ENCODE measurements at regions not wholly inside any gene's neighbourhood (a gene's known extent, or its start where the extent isn't known, plus 50 kb on each side); places are given as distances from the start of the nearest gene placed in this dataset.

DNA sequence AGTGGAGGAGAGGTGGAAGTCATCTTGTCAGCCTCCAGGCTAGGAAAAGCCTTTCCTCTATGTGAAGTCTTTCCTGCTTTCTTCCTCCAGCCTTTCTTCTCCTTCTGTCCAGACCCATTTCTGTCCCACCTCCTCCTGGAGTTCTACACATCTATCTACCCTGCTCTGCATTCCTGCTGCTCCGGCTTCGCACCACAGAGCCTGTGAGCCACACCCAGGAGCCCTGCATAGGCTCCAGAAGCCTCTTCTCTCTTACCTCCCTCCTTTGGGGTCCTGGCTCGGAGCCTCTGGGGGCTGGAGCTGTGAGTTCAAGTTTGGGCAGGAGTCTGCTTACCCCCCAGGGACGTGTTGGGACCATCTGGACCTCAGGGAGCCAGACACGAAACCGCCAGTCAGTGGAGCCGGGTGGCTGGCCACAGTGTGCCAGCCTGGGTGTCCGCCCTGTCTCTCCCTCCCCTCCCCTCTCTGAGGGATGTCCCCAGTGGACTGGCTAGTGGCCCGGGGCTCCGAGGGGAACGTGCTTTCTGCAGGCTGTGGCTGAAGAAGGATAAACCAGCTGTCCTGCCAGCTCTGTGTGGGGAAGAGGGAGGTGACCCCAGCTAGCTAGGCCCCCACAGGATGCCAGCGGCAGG lies 99.2 kb downstream of the VEGFA start:
- DNase-seq (ENCODE audit: low read depth), result no peak

DNA sequence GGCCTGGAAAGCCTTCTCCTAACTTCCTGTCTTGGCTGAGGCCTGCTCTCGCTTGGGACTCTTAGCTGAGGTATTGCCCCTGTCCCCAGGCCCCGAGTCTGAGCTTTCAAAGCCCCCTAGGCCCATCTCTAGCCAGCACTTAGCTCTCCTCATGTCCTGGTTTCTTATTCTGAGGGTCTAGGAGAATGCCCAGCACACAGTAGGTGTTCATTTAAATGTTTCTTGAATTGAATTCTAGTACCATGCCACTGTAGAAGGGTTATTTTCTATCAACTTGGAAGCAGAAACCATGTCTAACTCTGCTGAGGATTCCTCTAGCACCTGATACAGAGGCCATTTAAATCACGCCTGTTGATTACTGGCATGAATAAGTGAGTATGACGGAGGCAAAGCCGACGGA lies 98.5 kb downstream of the VEGFA start:
- no peak for DNase-seq (ENCODE audit: low read depth)

DNA sequence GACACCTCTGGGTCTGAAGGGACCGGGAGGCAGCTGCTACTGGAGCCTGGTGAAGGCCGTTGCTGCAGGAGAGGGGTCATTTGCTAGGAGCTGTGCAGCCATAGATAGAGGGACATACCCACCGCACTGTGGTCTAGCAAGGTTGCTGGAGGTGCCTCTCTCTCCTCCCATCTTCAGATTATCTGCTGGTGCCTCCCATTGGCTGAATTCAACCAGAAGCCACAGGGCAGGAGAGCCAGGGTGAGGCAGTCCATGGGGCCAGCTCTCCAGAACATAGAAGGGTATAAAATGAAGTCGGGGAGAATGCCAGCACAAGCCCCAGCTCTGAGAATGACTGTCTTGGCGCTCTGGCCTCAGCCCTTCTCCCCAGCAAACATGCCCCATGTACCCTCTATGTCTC lies 98.0 kb downstream of the VEGFA start:
- DNase-seq (ENCODE audit: low read depth), result no peak

DNA sequence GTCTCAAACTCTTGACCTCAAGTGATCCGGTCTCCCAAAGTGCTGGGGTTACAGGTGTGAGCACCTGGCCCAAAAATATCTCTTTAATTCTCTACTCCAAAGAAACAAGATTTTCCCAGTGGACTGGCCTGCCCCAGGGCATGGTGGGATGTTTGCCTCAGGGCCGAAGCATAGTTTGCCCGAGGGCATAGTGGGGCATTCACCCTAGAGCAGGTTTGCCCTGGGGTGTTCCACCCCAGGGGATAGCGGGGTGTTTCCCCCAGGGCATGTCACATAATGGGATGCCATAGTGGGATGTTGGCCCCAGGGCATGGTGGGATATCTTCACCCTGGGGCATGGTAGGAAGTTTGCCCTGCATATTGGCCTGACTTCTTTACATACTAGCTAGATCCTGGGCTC lies 97.2 kb downstream of the VEGFA start:
- DNase-seq (ENCODE audit: low read depth), result no peak

DNA sequence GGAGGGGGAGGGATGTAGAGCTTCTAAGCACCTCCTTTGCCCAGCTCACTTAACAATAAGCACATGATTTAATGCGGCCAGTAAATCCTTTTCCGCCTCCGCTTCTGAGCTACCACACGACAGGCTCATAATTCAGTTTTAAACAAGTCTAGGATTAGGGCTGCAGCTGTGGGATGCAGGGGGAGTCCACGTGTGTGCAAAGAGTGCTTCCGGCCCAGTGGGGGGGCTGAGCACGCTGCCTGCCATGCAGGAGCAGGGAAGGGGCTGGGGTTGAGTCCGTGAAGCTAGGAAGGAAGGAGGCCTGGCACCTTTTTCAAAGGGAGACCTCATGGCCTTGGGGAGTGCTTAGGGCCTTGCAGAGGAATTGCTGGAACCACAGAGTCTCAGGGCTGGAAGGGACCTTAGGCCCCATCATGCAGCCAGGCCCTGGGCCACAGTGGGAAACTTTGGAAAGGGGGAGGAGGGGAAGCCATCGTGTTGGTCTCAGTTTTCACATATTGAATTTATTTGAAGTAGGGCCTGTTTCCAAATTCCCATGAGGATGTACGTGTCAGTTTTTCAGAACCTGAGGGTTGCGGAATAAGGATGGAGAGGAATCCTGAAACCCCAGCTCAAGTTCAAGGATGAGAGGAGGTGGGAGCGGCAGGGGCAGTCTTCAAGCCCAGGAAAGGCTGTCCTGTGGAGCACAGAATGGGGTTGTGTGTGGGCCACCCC lies 96.1 kb downstream of the VEGFA start:
- DNase-seq (ENCODE audit: low read depth), result no peak

DNA sequence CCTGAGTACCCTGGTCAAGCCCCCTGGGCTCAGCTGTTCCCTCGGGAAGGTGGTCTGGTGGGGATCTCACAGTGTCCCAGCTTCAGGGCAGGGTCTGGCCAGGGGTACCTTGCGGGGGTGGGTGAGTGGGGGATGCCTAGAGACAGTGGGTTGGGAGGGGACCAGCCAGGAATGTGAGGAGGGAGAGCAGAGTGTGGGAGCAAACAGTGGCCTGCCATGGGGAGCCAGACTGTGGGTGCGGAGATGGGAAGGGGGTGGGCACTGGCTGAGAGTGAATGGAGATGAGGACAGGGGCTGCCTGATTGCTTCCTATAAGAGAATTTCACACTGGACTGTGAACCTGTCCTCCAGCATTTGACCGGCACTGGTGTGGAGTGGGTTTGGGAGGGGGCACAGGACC lies 95.1 kb downstream of the VEGFA start:
- no peak for DNase-seq (ENCODE audit: low read depth)

DNA sequence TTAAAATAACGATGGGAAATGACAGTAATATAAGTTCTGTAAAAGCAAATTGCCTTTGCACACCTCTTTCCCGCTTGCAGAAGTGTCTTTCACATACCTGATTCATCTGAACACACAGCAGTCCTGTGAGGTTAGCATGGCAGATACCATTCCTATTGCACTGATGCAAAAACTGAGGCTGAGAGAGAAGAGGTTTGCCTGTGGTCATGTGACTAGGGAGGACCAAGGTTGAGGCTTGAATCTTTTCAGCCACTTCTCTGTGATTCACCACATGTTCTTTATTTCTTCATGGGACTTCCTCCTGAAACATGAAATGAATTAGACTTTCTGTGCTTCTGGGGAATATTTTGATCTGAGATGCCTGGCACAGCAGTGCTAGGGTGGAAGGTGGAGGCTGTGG lies 92.9 kb downstream of the VEGFA start:
- DNase-seq (ENCODE audit: low read depth), result no peak

DNA sequence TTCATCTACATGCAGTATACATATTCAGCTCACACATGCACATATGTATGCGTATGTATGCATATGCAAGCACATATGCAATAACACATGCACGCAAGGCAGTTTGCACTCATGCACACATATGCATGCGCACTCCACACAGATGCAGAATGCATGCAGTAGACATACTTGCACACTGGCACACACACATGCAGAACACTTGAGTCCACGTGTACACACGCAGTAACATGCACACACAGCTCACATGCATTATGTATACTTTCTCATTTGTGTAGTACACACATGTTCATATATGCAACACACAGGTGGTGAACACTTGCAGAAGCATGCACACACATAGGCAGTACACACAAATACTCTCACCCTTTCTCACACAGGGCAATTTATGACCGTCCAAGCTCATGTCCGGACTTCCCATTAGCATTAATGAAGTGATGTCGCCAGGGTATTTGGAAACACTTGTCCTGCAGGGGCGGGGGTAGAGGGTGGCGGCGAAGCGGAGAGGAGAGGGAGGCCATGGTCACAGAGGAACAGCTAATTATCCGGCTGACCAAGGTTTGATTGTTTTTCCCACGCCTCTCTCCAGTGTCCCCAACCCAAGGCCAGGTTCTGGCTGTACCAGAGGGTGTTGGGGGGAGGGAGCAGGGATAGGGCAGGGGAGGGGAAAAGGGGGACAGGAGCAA lies 91.3 kb downstream of the VEGFA start:
- no peak for DNase-seq (ENCODE audit: low read depth)

DNA sequence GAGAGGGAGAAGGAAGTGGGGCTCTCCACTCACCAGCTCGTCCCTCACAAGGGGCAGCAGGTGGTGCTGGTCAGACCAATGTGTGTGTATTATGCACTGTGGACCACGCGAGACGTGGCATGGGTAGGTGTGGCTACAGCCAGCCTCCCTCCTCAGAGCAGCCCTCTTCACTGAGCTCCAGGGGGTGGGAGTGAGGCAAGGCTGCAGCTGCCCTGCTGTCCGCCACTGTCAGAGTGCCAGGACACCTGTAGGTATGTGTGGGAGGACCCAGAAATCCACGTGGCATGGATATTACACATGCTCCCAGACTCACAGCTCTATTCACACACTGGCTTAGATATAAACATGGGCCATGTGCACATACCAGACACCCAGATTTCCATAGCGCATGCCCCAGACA lies 90.3 kb downstream of the VEGFA start:
- no peak for DNase-seq (ENCODE audit: low read depth)

DNA sequence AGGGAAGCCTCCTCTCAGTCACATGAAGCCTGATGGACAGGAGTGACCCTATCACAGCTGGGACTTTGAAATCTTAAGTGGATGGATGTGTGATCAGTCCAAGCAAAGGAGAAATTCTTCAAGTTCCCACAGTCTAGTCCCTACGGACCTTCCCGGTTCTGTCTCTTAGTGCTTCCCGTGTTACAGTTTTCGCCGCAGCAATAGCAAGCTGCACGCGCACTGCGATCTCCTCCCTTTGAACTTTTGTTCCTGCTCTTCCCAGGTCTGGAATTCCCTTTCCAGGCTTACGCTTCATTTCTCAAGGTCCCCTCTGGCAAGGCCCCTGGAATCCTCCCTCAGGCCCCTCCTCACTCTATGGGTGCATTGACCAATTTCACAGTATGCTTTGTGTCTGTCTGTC lies 89.2 kb downstream of the VEGFA start:
- DNase-seq (ENCODE audit: low read depth), result no peak

DNA sequence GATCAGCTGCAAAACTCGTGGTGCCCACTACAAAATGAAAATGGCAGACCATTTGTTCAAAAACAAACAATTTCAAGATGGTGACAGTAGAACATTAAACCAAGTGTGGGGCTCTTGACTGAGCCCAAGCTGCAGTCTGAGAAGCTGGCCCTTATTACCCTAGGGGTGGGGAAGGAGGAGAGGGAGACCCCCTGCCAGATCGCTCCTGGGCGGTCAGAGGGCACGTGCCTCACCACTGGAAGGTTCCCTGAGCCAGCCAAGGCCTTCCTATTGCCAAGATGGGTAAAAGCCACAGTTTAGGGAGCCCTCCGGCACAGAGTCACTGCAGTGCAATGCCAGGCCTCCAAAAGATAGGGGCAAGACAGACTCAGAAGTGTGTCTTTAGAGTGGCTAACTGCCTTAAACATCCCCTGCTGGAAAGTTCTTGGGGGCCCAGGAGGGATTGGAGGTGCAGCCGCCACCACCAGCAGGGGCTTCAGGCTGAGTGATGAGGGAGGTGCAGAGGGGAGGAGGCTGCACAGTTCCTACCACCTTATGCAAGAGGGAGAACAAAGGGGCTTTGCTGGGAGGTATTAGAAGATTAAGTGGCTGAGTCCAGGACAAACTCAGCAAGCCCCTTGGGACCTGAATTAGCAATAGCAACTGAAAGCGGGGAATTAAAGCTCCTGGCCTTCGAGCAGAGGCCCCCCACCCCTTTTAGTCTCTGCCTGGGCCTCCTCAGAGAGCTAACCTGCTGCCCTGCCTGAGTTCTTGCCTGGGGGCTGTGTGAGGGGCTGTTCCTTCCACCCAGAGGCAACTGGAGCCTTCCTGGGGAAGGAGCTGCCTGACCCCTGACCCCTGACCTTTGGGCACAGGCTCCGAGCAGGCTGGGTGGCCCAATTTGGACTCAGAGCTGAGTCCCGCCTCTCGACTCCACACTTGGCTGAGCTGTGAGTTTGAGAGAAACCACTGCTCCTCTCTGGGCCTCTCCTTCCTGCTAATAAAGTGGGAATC lies 88.4 kb downstream of the VEGFA start:
- DNase-seq (ENCODE audit: low read depth), result no peak

DNA sequence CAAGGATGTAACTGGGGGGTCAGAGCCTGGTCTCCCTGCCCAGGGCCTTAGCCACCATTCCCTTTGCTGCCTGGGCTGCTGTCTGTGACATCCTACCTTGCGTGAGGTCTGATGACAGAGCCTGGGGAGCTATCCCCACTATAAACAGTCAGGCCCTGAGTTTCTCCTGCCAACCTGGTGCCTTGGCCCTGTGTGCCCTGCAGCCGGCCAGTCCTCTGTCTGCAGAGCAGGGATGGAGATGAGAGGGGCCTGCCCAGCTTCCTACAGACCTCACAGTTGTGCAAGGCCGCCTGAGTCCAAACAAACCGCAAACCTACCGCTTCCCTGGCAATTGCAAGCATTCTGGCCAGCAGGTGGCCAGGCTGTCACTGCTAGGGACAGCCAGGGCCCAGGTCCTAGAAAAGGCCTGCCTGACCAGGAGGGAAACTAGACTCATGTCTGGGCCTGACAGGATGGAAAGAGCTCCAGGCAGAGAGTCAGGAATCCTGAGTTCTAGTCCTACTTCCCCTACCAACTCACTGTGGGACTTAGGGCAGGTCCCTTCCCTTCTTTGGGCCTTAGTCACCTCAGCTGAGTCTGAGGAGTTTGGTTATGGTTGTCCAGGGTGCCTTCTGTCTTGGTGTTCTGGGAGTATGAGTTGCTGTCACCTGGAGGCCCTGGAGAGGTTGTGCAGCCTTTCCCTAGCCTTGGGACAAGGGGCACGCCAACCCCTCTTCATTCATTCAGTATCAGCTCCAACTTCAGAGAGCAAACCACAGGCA lies 86.2 kb downstream of the VEGFA start:
- DNase-seq (ENCODE audit: low read depth), result no peak

DNA sequence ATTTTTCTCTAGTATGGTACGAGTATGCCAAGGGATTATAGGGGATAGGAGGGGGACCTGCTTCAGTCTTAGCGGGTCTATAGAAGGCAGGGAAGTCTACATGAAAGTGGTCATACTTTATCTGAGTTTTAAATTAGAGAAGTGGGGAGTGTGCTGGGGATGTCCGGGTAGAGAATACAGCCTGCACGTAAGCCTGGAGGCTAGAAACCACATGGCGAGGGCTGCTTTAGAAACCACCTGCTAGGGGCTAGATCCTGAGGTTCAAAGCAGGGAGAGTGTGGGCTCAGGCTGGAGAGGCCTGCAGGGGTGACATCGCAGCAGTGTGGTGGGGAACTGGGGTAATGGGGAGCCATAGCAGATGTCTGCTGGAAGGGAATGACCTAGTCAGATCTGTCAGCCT lies 85.2 kb downstream of the VEGFA start:
- no peak for DNase-seq (ENCODE audit: low read depth)

DNA sequence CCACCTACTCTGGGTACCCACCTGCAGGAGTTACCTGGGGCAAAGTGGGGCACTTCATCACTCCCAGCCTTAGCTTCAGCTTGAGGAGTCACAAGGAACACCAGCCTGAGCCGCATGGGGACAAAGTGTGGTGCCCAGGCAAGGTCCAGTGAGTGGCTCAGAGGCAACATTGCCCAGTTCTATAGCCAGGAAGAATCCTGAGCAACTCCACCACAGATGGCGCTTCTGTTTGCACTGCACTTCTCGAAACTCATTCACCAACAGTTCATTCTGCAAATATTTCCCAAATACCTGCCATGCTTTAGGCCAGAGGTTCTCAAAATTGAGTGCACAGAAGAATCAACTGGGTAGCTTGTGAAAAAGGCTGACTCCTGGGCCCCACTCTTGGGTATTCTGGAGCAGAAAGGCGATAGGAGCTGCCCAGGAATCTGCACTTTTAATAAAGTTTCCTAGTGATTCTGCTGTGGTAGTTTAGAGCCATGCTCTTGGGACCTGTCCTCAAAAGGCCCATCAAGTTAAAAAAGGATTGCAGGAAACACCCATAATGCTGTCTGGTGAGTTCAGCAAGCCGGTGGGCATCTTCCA lies 83.1 kb downstream of the VEGFA start:
- DNase-seq (ENCODE audit: low read depth), result no peak

DNA sequence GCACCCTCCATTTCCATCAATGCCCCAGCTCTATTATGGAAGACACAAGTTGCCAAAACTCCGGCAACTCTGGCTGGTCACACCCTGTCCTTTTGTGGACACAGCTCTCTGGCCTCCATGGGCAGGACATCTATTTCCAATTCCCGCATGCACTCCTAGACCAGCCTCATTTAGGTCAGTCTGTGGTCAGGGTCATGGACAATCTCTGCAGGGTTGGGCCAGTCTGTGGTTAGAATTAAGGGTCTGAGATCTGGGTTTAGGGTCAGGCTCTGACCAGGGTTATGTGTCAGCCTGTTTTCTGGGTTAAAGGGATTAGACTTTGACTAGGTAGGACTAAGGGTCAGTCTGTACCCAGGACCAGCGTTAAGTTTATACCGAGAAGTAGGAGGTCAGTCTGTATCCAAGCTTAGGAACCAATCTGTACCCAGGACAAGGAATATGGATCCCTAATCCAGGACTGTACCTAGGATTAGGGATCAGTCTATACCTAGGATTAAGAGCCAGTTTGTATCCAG lies 82.4 kb downstream of the VEGFA start:
- no peak for DNase-seq (ENCODE audit: low read depth)

DNA sequence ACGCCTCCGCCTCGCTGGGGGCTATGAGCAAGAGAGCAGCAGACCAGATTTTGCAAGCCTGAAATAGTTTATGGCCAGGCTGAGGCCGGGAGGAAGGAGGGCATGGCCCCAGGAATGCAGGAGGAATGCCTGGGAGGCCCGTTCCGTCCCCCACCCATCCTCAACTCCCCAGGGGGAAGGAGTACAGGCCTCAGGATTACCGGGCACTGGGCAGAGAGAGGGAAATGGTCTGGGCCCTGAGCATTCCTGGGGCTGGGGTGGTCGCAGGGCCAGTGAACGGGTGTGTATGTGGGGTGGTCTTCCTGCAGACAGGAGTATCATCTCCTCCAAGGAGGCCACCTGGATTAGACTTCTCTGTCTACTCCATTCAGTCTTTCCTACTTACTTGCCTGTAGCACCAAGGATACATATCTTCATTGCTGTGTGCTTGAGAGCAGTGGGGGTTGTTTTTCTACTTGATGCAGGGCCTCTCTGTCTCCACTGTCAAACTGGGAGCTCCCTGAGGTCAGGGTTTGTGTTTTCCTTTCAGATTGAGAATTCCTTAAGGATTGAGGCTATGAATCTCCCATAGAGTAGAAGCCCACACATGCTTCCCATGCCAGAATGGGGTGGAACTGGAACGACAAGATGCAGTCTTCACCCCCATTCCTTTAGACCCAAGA lies 81.3 kb downstream of the VEGFA start:
- no peak for DNase-seq (ENCODE audit: low read depth)

DNA sequence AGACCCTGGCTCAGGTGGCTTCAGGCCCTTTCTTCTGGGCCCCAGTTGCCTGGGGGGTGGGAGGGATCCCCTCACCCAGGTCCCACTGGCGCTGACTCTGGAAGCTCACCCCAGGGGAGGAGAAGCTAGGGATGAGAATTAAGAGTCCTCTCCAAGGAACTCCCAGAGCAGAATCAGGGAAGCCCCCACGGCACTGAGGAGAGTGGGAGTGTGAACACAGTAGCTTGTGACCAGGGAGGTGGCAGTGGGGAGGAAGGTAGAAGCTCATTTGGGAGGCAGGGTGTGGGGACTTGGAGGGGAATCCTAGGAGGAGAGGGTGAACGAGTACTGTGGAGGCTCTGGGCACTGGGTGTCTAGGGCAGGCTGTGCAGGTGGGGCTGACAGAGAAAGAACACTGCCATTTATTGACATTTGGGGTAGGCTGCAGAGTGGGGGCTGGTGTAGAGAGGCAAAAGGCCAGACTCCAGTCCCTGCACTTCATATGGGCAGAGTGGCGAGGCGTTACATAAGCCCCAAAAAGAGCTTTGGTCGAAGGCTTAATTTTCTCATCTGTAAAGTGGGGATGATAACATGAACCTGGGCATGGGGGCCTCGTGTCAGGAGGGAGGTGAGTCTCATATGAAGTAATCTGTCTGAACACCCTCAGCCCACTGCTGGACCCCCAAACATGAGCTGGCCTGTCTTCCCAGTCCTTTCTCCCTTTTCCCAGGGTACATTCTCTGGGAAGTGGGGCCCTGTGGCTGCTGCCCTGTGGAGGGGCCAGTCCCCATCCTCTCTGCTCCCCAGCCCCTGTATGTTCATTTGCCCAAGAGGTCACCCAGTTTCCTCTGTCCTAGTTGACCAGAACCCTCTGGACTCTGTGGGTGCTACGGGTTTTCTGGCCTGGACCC lies 80.5 kb downstream of the VEGFA start:
- no peak for DNase-seq (ENCODE audit: low read depth)

DNA sequence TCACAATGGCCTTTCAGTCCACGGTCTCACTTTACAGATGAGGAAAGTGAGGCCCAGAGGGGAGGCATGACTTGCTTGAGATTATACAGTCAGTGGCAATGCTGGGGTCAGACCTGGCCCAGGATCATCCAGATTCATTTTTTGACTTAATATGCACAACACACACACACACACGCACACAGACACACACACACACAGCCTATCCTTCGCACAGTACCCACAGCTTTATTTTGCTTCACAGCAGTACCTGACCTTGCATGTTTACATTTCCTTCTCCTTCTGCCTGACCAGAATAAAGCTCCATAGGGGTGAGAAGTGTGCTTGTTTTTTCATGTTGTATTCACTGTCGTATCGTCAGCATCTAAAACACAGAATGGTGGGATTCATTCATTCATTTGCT lies 79.8 kb downstream of the VEGFA start:
- no peak for DNase-seq (ENCODE audit: low read depth)

DNA sequence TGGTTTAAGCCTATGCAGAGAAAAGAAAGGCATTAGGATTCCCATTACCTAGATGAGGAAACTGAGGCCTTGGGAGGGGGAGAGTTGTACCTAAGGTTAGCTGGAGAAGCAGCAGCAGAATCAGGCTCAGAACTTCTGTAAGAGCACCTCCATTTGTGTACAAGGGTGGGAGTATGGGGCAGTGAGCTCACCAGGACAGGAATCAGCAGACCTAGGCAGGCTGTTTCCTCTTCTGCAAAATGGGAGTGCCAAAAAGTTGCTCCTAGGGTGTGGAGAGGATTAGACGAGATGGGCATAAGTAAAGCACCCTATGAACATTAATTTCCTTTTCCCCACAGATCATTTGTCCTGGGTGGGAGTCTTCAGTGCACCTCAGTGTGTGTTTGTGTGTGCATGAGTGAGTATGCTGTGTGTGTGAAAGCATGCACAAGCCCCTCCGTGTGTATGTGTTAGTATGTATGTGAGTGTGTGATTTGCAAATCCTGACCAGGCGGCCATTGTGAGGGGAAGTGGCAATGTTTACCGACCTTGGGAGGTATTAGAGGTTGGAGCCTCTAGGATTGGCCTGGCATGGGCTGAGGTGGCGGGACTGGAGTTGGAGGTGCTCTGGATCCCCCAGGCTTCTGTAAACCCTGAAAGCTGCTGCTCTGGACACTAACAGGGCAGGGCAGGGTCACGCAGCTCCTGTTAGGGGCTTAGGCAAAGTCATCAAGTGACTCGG lies 78.8 kb downstream of the VEGFA start:
- no peak for DNase-seq (ENCODE audit: low read depth)
